Panc1 (cell line): ENCODE measurements at regions not wholly inside any gene's neighbourhood (a gene's known extent, or its start where the extent isn't known, plus 50 kb on each side); places are given as distances from the start of the nearest gene placed in this dataset.
"Not testable (repeated sequence)": the region's sequence is repeated elsewhere in the genome, so short reads cannot be mapped to it uniquely, and the experiment has no call there.

ENCODE experiments used
- CTCF ChIP-seq: fragments of 450-650 bp; IDR thresholded peaks from 2 replicates; pipeline ENCODE4 v1.5.1; 2017; ENCODE audit warnings: mild to moderate bottlenecking
- POLR2AphosphoS5 ChIP-seq: IDR thresholded peaks from 2 replicates; pipeline ENCODE4 v1.6.1; 2012; ENCODE audit warnings: mild to moderate bottlenecking, low read depth, low read length, moderate library complexity
- SIN3A ChIP-seq: IDR thresholded peaks from 2 replicates; pipeline ENCODE4 v1.6.1; 2012; ENCODE audit warnings: low read depth, mild to moderate bottlenecking, low read length, moderate library complexity, borderline replicate concordance; ENCODE audit not compliant: insufficient read depth
- TCF7L2 ChIP-seq: IDR thresholded peaks from 2 replicates; pipeline ENCODE4 v1.6.1; 2011; ENCODE audit warnings: mild to moderate bottlenecking, low read depth, low read length, inconsistent platforms

DNA sequence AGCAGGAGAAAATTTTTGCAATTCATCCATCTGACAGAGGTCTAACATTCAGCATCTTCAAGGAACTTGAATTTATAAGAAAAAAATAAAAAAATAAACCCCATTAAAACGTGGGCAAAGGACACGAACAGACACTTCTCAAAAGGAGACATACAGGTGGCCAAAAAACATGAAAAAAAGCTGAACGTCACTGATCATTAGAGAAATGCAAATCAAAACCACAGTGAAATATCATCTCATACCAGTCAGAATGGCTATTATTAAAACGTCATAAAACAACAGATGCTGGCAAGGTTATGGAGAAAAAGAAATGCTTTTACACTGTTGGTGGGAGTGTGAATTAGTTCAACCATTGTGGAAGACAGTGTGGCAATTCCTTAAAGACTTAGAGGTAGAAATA lies 209.2 kb downstream of the SPRY1 start:
- not testable (repeated sequence) for TF ChIP-seq CTCF, SIN3A, POLR2AphosphoS5, TCF7L2
